ENCODE measurements at regions not wholly inside any gene's neighbourhood (a gene's known extent, or its start where the extent isn't known, plus 50 kb on each side); places are given as distances from the start of the nearest gene placed in this dataset.

DNA sequence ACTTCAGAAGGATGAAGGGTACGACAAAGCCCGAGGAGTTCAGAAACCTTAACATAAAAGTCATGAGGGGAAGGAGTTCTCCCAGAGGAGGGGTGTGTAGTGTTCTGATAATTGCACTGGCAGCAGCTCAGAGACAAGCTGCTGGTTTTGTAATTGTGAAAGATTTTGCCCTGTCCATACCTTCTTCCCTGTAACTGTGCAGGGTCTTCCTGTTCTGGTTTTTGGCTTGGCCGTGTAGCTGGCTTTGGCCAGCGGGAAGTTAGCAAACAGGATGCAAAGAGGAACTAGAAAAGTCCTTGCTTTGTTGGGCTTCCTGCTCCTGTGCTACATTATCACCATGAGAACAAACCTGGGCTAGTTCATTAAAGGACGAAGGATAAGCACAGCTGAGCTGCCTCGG is 160.8 kb downstream of the LPIN1 start:
- Mint-ChIP-seq H3K4me1 (peaks cover 31% of the 10 kb centered on the region), H3K27me3 (no peaks in the 10 kb centered on the region), H3K9me3 (peaks cover 5% of the 10 kb centered on the region), H3K4me3 (no peak overlapping the region), H3K36me3 (no peaks in the 10 kb centered on the region), H3K27ac (peak overlapping the region; percentile 42)
- no peak for ATAC-seq

DNA sequence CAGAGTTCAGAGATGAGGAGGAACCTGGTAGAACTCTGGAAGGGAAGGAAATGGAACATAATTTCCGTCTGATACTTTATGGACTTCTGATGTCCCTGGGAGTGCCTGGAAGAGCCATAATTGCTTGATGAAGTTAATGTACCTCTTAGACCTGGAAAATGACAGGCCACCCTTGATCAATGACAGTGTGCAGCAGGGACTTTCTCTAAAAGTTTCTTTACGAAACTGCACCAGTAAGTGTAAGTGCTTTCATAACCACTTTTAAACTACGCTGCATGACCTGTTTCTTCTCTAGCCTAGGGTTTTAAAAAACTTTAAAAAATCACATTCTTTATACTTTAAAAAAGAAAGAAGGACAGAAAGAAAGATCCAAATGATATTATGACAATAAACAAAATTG is 164.5 kb downstream of the LPIN1 start:
- H3K27me3 Mint-ChIP-seq, result no peaks in the 10 kb centered on the region
- no peaks in the 10 kb centered on the region for H3K36me3 Mint-ChIP-seq
- H3K9me3 Mint-ChIP-seq, result peaks cover 7% of the 10 kb centered on the region
- ATAC-seq, result no peak
- no peak overlapping the region for H3K4me3 Mint-ChIP-seq
- no peak overlapping the region for H3K27ac Mint-ChIP-seq
- H3K4me1 Mint-ChIP-seq, result peaks cover 9% of the 10 kb centered on the region

DNA sequence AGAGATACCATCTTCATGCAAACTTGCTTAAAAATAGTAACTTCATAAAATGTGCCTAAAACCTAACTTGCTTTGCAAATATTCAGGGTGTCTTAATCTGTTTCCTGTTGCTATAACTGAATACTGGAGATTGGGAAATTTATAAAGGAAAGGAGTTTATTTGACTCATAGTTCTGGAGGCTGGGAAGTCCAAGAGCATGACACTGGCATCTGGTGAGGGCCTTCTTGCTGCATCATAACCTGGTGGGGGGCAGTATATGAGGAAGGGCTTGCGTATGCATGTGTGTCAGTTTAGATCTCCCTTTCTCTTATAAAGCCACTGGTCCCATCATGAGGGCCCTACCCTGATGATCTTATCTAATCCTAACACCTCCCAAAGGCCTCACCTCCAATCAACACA is 166.5 kb downstream of the LPIN1 start:
- Mint-ChIP-seq H3K4me1 (no peaks in the 10 kb centered on the region), H3K36me3 (no peaks in the 10 kb centered on the region), H3K27ac (no peak overlapping the region), H3K4me3 (no peak overlapping the region), H3K9me3 (peaks cover 7% of the 10 kb centered on the region), H3K27me3 (no peaks in the 10 kb centered on the region)
- no peak for ATAC-seq

DNA sequence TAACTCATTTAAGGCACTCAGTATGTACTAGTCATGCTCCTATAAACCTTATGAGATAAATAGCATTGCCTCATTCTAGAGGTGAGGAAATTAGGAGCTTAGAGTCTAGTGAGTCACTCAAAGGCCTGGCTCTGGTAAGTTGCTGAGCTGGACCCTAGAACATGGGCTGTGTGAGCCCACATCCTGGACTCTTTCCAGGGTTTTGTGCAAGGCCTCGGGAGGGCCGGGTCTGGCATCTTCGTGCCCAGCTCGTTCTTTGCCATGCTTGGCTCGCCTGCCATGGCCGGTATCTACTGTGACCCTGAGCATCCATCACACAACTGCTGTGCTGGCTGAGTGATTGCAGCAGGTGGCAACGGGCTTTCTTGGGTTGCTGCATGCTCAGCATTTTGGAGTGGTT is 168.0 kb downstream of the LPIN1 start:
- no peaks in the 10 kb centered on the region for H3K36me3 Mint-ChIP-seq
- no peaks in the 10 kb centered on the region for H3K27me3 Mint-ChIP-seq
- H3K27ac Mint-ChIP-seq, result no peak overlapping the region
- H3K9me3 Mint-ChIP-seq, result peaks cover 7% of the 10 kb centered on the region
- H3K4me1 Mint-ChIP-seq, result no peaks in the 10 kb centered on the region
- ATAC-seq, result no peak
- H3K4me3 Mint-ChIP-seq, result no peak overlapping the region

DNA sequence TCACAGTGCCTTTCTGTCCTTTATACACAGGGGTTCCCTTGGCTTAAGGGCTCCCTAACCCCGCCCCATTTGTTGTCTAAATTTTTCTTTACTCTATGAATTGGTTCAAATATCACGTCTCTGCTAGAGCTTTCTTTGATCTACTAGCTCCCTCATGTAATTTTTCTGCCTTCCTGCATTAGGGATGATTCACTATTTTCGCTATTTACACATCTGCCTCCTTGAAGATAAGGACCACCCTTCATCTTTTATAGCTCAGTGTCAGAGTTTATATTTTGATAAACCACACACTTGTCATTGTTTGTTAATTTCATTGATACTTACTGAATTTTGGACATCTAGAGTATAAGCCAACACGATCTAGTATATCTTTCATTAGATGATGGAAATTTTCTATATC is 169.2 kb downstream of the LPIN1 start:
- H3K9me3 Mint-ChIP-seq, result peaks cover 7% of the 10 kb centered on the region
- no peak overlapping the region for H3K4me3 Mint-ChIP-seq
- H3K27ac Mint-ChIP-seq, result no peak overlapping the region
- H3K27me3 Mint-ChIP-seq, result no peaks in the 10 kb centered on the region
- H3K4me1 Mint-ChIP-seq, result no peaks in the 10 kb centered on the region
- ATAC-seq, result no peak
- no peaks in the 10 kb centered on the region for H3K36me3 Mint-ChIP-seq

DNA sequence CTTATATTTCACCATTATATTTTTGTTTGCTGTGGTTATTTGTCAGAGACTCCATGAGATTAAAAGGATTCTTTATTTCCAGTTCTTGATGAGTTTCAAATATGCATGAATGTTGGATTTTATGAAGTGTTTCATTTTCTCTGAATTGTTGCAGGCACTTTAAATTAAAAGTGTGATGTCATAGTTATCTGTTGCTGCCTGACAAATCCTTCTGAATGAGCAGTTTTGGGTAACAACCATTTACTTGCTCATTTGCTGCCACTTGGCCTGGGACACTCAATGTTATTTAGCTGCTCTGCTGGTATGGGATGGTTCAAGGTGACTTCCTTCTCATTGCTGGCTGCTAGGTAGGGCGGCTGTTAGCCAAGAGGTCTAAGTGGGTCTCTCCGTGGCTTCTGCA is 173.5 kb downstream of the LPIN1 start:
- Mint-ChIP-seq H3K27ac (no peak overlapping the region), H3K27me3 (no peaks in the 10 kb centered on the region), H3K4me1 (no peaks in the 10 kb centered on the region), H3K36me3 (no peaks in the 10 kb centered on the region), H3K9me3 (no peaks in the 10 kb centered on the region), H3K4me3 (no peak overlapping the region)
- ATAC-seq, result no peak

DNA sequence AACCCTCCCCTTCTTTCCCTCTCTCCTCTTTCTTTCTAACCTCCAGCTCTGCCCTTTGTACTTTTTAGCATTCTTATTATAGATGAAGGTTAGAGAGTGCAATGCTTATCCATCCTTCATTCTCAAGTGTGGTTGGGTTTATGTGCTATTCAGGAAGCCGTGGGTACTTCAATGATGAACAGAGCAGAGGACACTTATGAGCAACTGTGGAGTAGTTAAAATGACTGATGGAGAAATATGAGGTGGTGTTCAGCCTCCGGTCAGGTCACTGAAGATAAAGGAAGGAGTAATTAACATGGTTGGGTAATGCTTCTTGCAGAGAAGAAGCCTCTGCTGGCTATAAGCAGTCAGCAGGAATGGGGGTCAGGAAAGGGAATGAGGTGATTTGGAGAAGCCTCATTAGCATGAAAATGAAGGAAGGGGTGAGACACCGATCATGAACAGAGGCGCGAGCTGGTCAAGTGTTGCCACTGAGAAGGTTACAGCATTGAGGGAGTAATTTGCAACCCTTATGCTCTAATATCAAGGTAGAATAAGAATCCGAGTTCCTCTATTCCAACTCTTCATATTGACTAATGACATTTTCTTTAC is 174.7 kb downstream of the LPIN1 start:
- no peaks in the 10 kb centered on the region for H3K4me1 Mint-ChIP-seq
- H3K36me3 Mint-ChIP-seq, result no peaks in the 10 kb centered on the region
- no peak for ATAC-seq
- no peaks in the 10 kb centered on the region for H3K9me3 Mint-ChIP-seq
- H3K27ac Mint-ChIP-seq, result no peak overlapping the region
- H3K27me3 Mint-ChIP-seq, result no peaks in the 10 kb centered on the region
- H3K4me3 Mint-ChIP-seq, result no peak overlapping the region

DNA sequence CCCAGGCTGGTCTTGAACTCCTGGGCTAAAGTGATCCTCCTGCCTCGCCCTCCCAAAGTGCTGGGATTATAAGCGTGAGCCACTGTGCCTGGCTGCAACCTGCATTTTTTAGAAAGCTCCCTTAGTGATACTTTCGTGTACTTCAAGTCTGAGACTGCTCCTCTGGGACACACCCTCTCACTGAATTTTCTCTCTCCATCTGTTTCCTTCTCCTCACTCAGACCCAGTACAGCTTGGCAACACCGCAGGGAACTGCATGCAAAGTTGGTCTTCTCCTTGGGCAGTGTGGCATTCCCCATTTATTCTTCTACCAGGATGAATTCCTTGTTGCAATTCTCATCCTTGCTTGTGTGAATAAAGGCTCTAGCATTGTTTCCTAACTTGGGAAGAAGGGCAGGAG is 175.9 kb downstream of the LPIN1 start:
- ATAC-seq, result no peak
- Mint-ChIP-seq H3K4me1 (no peaks in the 10 kb centered on the region), H3K4me3 (no peak overlapping the region), H3K27ac (no peak overlapping the region), H3K36me3 (no peaks in the 10 kb centered on the region), H3K9me3 (no peaks in the 10 kb centered on the region), H3K27me3 (no peaks in the 10 kb centered on the region)

DNA sequence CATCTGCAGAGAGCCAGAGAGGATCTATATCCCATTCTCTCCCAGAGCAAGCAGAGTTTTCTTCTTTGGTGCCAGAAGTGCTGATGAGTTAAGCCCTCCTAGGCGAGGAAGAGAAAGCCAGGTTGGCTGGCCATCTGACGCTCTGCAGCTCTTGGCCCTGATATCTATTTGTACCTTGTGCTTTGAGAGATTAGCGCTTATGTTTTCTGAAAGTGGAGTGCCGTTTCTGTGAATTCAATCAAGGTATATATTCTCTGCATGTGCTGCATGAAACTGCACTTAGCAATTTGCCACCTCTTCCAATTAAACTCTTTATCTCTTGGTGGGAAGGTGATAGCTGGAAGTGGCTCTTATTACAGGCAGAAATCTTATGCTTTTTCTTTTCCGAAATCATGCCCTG is 177.5 kb downstream of the LPIN1 start:
- no peak for ATAC-seq
- Mint-ChIP-seq H3K27me3 (no peaks in the 10 kb centered on the region), H3K4me1 (no peaks in the 10 kb centered on the region), H3K9me3 (no peaks in the 10 kb centered on the region), H3K27ac (no peak overlapping the region), H3K4me3 (no peak overlapping the region), H3K36me3 (no peaks in the 10 kb centered on the region)

DNA sequence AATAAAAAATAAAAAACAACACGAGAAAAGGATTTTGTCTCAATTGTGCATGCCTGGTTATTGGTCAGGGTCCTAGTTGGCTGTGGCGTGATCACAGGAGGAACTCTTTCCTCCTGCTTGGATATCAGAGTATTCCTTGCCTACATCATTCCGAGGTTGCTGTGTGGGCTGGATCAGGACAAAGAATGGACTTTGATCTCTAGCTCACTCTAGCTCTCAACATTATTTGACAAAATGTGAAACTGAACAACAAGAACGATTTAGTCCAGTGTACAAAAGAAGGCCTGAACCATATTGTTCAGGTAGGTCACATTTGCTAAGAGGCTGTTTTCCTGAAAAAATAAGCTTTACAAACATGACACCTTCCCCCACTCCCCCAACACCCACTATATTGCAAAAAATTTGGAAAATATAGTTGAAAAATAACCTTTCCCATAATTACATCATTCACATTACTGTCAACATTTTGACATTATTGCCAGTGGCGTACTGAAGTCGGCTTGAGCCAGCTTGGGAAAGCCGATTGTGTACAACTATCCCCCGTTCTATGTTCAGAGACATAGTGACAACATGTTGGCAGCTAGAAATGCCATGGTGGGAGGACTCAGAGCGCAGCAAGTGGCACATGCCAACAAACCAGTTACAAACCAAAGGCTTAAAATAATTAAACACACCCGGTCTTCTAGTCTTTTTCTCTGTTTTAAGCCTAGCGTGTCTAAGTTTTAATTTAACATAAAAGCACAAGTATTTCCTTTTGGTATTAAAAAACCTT is 179.0 kb downstream of the LPIN1 start:
- no peaks in the 10 kb centered on the region for H3K9me3 Mint-ChIP-seq
- no peaks in the 10 kb centered on the region for H3K36me3 Mint-ChIP-seq
- no peak overlapping the region for H3K4me3 Mint-ChIP-seq
- no peak for ATAC-seq
- peaks cover 5% of the 10 kb centered on the region for H3K4me1 Mint-ChIP-seq
- no peak overlapping the region for H3K27ac Mint-ChIP-seq
- no peaks in the 10 kb centered on the region for H3K27me3 Mint-ChIP-seq

DNA sequence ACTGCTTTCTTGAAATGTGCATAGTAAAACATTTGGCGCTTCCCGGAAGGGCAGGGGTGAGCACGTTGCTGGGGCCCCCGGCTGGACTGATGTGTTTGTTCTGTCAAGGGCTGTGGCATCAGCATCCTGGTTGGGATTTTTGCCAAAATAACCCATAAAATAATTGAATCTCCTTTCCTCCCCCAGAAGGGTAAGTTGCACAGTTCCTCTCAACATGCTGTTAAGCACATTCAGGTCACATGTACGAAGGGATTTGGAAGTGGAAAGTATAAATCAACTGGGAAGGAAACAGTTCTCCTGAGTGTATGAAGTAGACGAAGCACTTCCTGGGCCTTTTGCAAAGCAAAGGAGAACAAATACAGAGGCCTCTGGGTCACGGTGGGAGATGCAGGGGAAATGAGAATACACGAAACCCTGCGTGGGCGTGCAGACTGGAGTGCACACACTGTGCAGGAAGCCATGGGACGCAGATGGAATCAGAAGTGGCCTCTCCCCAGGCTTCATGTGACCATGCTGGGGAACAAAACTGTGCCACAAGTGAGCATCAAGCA is 183.9 kb downstream of the LPIN1 start:
- no peaks in the 10 kb centered on the region for H3K27me3 Mint-ChIP-seq
- H3K4me1 Mint-ChIP-seq, result peaks cover 29% of the 10 kb centered on the region
- peaks cover 15% of the 10 kb centered on the region for H3K36me3 Mint-ChIP-seq
- peaks cover 9% of the 10 kb centered on the region for H3K9me3 Mint-ChIP-seq
- no peak overlapping the region for H3K4me3 Mint-ChIP-seq
- ATAC-seq, result peak; percentile 48
- H3K27ac Mint-ChIP-seq, result no peak overlapping the region

DNA sequence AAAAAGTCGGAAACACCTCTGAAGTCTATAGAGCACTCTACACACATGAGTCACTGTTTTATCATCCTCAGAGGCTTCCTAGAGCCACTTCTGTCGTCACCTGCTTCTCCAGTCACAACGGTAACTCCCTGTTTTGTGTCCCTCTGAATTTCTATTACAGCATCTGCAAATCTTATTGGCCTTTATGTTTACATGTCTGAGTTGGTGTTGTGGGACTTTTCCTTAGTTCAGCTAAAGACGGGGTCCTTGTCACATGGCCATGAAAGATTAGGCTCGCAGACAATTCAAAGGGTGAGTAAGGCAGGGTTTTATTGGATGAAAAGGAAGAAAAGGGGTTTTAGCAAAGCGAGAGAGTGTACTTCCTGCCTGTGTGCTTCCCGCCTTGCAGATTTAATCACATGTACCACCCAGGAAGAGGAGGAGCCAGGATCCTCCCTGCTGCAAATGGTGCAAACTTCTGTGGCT is 185.6 kb downstream of the LPIN1 start:
- no peaks in the 10 kb centered on the region for H3K27me3 Mint-ChIP-seq
- no peak for ATAC-seq
- peaks cover 9% of the 10 kb centered on the region for H3K9me3 Mint-ChIP-seq
- no peak overlapping the region for H3K27ac Mint-ChIP-seq
- peaks cover 29% of the 10 kb centered on the region for H3K4me1 Mint-ChIP-seq
- no peak overlapping the region for H3K4me3 Mint-ChIP-seq
- H3K36me3 Mint-ChIP-seq, result peaks cover 15% of the 10 kb centered on the region

DNA sequence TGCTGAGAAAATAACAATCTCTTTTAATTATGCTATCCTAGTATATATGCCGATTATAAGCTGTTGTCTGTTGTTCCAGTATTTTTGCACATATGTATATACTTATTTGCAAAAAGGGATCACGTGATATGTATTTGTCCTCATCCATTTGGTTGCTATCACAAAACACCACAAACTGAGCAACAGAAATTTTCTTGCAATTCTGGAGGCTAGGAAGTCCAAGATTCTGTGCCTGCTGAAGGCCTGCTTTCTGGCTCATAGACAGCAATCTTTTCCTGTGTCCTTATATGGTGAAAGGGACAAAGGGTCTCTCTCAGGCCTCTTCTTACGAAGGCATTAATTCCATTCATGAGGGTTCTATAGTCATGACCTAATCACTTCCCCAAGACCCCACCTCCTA is 186.5 kb downstream of the LPIN1 start:
- Mint-ChIP-seq H3K9me3 (peaks cover 9% of the 10 kb centered on the region), H3K4me1 (peaks cover 29% of the 10 kb centered on the region), H3K4me3 (no peak overlapping the region), H3K36me3 (peaks cover 15% of the 10 kb centered on the region), H3K27me3 (no peaks in the 10 kb centered on the region), H3K27ac (peak overlapping the region; percentile 18)
- ATAC-seq, result no peak

DNA sequence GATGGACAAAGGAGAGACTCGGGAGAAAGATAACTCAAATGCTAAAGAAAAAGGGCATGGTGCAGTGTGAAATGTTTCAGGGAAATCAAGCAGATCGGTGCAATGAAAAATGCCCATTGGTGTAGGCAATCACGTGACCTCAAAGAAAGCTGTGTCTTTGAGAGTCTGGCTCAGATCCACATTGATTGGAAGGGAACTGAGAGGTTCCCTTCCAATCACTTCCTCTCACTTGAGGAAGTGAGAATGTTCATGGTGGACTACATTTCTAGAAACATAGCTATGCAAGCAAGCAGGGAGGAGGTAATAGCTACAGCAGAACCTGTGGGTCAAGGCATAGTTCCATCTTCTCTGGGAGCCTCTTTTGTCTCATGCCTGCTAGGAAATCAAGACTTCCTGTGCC is 187.4 kb downstream of the LPIN1 start:
- Mint-ChIP-seq H3K36me3 (peaks cover 15% of the 10 kb centered on the region), H3K27ac (peak overlapping the region; percentile 18), H3K4me3 (no peak overlapping the region), H3K27me3 (no peaks in the 10 kb centered on the region), H3K4me1 (peaks cover 29% of the 10 kb centered on the region), H3K9me3 (peaks cover 9% of the 10 kb centered on the region)
- peak; percentile 83 for ATAC-seq

DNA sequence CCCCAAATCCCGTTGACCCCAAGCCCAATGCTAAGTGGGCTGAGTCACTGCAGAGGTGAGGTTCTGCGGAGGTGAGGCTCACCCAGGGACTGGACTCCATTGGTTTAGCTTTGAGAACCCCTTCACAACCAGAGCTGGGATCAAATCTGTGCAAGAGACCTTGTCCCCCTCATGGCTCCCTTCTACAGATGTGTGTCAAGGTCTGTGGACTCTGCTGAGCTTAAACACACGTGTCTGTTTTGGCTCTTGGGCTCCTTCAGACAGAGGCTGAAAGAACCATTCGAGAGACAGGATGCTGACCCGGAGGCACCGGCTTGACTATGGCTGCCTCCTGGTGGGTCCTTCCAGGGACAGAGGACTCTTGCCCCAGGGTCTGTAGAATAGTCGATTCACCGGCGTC is 190.3 kb downstream of the LPIN1 start:
- Mint-ChIP-seq H3K27ac (no peak overlapping the region), H3K4me1 (peaks cover 21% of the 10 kb centered on the region), H3K9me3 (peaks cover 9% of the 10 kb centered on the region), H3K4me3 (no peak overlapping the region), H3K36me3 (peaks cover 15% of the 10 kb centered on the region), H3K27me3 (no peaks in the 10 kb centered on the region)
- no peak for ATAC-seq

DNA sequence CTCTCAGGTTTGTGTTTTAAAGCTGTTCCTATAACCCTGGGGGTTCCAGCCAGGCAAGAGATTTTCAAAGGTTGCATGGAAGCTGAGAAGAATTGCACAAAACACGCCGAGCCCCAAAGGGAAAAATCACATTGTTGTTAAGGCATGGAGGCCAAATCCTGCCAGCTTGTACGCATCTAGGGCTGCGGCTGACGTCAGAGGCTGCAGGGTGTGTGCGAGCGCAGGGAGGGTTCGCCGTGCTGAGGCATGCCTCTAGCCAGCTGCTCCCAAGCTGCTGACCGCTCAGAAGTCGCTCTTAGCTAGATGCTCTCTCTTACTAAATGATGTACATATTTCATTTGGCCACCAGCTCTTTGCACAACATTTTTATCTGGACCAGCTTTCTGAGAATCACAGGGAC is 191.8 kb downstream of the LPIN1 start:
- peaks cover 9% of the 10 kb centered on the region for H3K9me3 Mint-ChIP-seq
- no peak overlapping the region for H3K4me3 Mint-ChIP-seq
- peaks cover 13% of the 10 kb centered on the region for H3K36me3 Mint-ChIP-seq
- H3K4me1 Mint-ChIP-seq, result peaks cover 19% of the 10 kb centered on the region
- ATAC-seq, result no peak
- H3K27ac Mint-ChIP-seq, result no peak overlapping the region
- no peaks in the 10 kb centered on the region for H3K27me3 Mint-ChIP-seq
